Left lung (tissue), 4 donors: ENCODE measurements at regions not wholly inside any gene's neighbourhood (a gene's known extent, or its start where the extent isn't known, plus 50 kb on each side); places are given as distances from the start of the nearest gene placed in this dataset.

ENCODE experiments used
- ATAC-seq: fragments of 200-7000 bp; cut with Tn5 transposase; one replicate; pipeline ENCODE4 v1.9.1; 2020; ENCODE audit warnings: moderate library complexity
- DNase-seq, 4 donors: peaks; one replicate each; pipeline ENCODE4 v3.0.0-alpha.2; 2013 to 2020
- H3K27ac ChIP-seq, 2 donors: fragments of 200-600 bp; sonication (generic) in 1 of 2; one replicate each; pipeline versions ENCODE4 v1.5.0 to v1.8.0; 2020 to 2021
- H3K27me3 ChIP-seq, 2 donors: fragments of 200-600 bp; sonication (generic) in 1 of 2; one replicate each; pipeline versions ENCODE4 v1.5.0 to v1.8.0; 2020 to 2021
- H3K36me3 ChIP-seq, 2 donors: fragments of 200-600 bp; sonication (generic) in 1 of 2; one replicate each; pipeline versions ENCODE4 v1.5.0 to v1.8.0; 2020 to 2021
- H3K4me1 ChIP-seq, 2 donors: fragments of 200-600 bp; one replicate each; pipeline ENCODE4 v1.8.0; 2021
- H3K4me3 ChIP-seq, 2 donors: fragments of 200-600 bp; sonication (generic) in 1 of 2; one replicate each; pipeline versions ENCODE4 v1.5.0 to v1.8.0; 2020 to 2021; ENCODE audit warnings: mild to moderate bottlenecking in 1 of 2
- H3K9me3 ChIP-seq, 2 donors: fragments of 200-600 bp; sonication (generic) in 1 of 2; one replicate each; pipeline versions ENCODE4 v1.5.0 to v1.8.0; 2020 to 2021
- CTCF ChIP-seq, 2 donors: fragments of 200-600 bp; sonication (generic) in 1 of 2; IDR thresholded peaks; one replicate each; pipeline versions ENCODE4 v1.5.0 to v1.8.0; 2021; ENCODE audit warnings: antibody characterized with exemption in 2 of 2
- intact Hi-C, 2 donors: fragments of 100-400 bp; cut with DNase I; formaldehyde crosslinking; loops; one replicate each; pipeline versions ENCODE4 v1.11.2 to v1.14.2; 2022
- donor health status: DM: no; HTN: yes; CAD: no.
- donor health status: DM: no; HTN: no; CAD: no.

- DNase-seq (no peak), ATAC-seq (no peak)
- no peaks in the 10 kb centered on the region for H3K4me1 ChIP-seq
- H3K9me3 ChIP-seq = no peaks in the 10 kb centered on the region
- intact Hi-C loops = no loop called here
- no peaks in the 10 kb centered on the region for H3K36me3 ChIP-seq
- TF ChIP-seq CTCF (IDR thresholded peaks at IDR 0.05) = no peak
- peaks cover 0 to 8% of the 10 kb centered on the region in 2 donors for H3K27me3 ChIP-seq
- H3K4me3 ChIP-seq = no peak overlapping the region
- H3K27ac ChIP-seq = no peak overlapping the region
Measured at GRCh38 chr10:125534515-125534914, 148.4 kb downstream of the TEX36 start.

GRCh38 chr10:125533866-125534265 lies 149.1 kb downstream of the TEX36 start:
- intact Hi-C loops = no loop called here
- no peaks in the 10 kb centered on the region for H3K4me1 ChIP-seq
- H3K27me3 ChIP-seq = peaks cover 0 to 6% of the 10 kb centered on the region in 2 donors
- no peaks in the 10 kb centered on the region for H3K36me3 ChIP-seq
- no peak overlapping the region for H3K4me3 ChIP-seq
- no peaks in the 10 kb centered on the region for H3K9me3 ChIP-seq
- no peak overlapping the region for H3K27ac ChIP-seq
- DNase-seq (peak in 1 of 4 donors; percentile 22), ATAC-seq (no peak)
- TF ChIP-seq CTCF (IDR thresholded peaks at IDR 0.05) = no peak

- H3K4me1 ChIP-seq = no peaks in the 10 kb centered on the region
- no peak for TF ChIP-seq CTCF (IDR thresholded peaks at IDR 0.05)
- DNase-seq = no peak
- no peak overlapping the region for H3K4me3 ChIP-seq
- intact Hi-C loops = no loop called here
- H3K36me3 ChIP-seq = no peaks in the 10 kb centered on the region
- no peak for ATAC-seq
- no peak overlapping the region for H3K27ac ChIP-seq
- no peaks in the 10 kb centered on the region for H3K9me3 ChIP-seq
- H3K27me3 ChIP-seq = peaks cover 0 to 6% of the 10 kb centered on the region in 2 donors
Measured at GRCh38 chr10:125531465-125531864, 151.5 kb downstream of the TEX36 start.

GRCh38 chr10:125523347-125523746 lies 159.6 kb downstream of the TEX36 start:
- no peaks in the 10 kb centered on the region for H3K4me1 ChIP-seq
- DNase-seq (no peak), ATAC-seq (no peak)
- peaks cover 0 to 2% of the 10 kb centered on the region in 2 donors for H3K9me3 ChIP-seq
- no peaks in the 10 kb centered on the region for H3K27me3 ChIP-seq
- H3K36me3 ChIP-seq = no peaks in the 10 kb centered on the region
- no peak for TF ChIP-seq CTCF (IDR thresholded peaks at IDR 0.05)
- H3K4me3 ChIP-seq = no peak overlapping the region
- H3K27ac ChIP-seq = no peak overlapping the region
- intact Hi-C loops = no loop called here

GRCh38 chr10:125521721-125522680 lies 161.0 kb downstream of the TEX36 start:
- intact Hi-C loops = no loop called here
- Histone ChIP-seq H3K36me3 (no peaks in the 10 kb centered on the region), H3K27me3 (no peaks in the 10 kb centered on the region), H3K27ac (no peak overlapping the region), H3K4me1 (no peaks in the 10 kb centered on the region), H3K4me3 (no peak overlapping the region), H3K9me3 (peaks cover 0 to 2% of the 10 kb centered on the region in 2 donors)
- ATAC-seq = no peak
- peak in 1 of 2 donors; percentile 32 for TF ChIP-seq CTCF (IDR thresholded peaks at IDR 0.05)
- DNase-seq = no peak
